ENCODE measurements at regions not wholly inside any gene's neighbourhood (a gene's known extent, or its start where the extent isn't known, plus 50 kb on each side); places are given as distances from the start of the nearest gene placed in this dataset.
A peak's percentile ranks its signal among the peaks of the same experiment; 100 is the strongest.
"Not testable (repeated sequence)": the region's sequence is repeated elsewhere in the genome, so short reads cannot be mapped to it uniquely, and the experiment has no call there.

- no peak overlapping the region for H3K4me3 ChIP-seq
- no peak overlapping the region for H3K27ac ChIP-seq
- no peak for TF ChIP-seq EP300 (IDR thresholded peaks at IDR 0.05)
- H3K36me3 ChIP-seq: no peaks in the 10 kb centered on the region
- no peak for ATAC-seq
- WGBS, 2 donors (ENCODE audit: low coverage in 1 of 2): 41 to 62% methylated on average over 2 of the region's 2 CpGs
- H3K9me3 ChIP-seq: no peaks in the 10 kb centered on the region
- H3K27me3 ChIP-seq: peaks cover 12% of the 10 kb centered on the region
- no peaks in the 10 kb centered on the region for H3K4me1 ChIP-seq
Measured at GRCh38 chr2:66253066-66253465, 181.9 kb upstream of the MEIS1 start.

GRCh38 chr2:66252109-66252508 lies 182.8 kb upstream of the MEIS1 start:
- 76 to 80% methylated on average over 2 to 4 of the region's 5 CpGs for WGBS, 2 donors (ENCODE audit: low coverage in 1 of 2)
- Histone ChIP-seq H3K27me3 (peaks cover 12% of the 10 kb centered on the region), H3K9me3 (no peaks in the 10 kb centered on the region), H3K4me1 (no peaks in the 10 kb centered on the region), H3K4me3 (no peak overlapping the region), H3K27ac (no peak overlapping the region), H3K36me3 (no peaks in the 10 kb centered on the region)
- TF ChIP-seq CTCF (IDR thresholded peaks at IDR 0.05) (no peak), EP300 (IDR thresholded peaks at IDR 0.05) (no peak), POLR2A (IDR thresholded peaks at IDR 0.05) (no peak), POLR2AphosphoS5 (IDR thresholded peaks at IDR 0.05) (no peak)
- ATAC-seq: no peak

GRCh38 chr2:66251573-66251972 lies 183.4 kb upstream of the MEIS1 start:
- Histone ChIP-seq H3K36me3 (no peaks in the 10 kb centered on the region), H3K4me1 (no peaks in the 10 kb centered on the region), H3K27me3 (peaks cover 12% of the 10 kb centered on the region), H3K27ac (no peak overlapping the region), H3K4me3 (no peak overlapping the region), H3K9me3 (no peaks in the 10 kb centered on the region)
- no peak for ATAC-seq
- no peak for TF ChIP-seq POLR2AphosphoS5 (IDR thresholded peaks at IDR 0.05)
- no peak for TF ChIP-seq CTCF (IDR thresholded peaks at IDR 0.05)
- TF ChIP-seq POLR2A (IDR thresholded peaks at IDR 0.05): no peak
- no peak for TF ChIP-seq EP300 (IDR thresholded peaks at IDR 0.05)

- ATAC-seq, H3K36me3 ChIP-seq, H3K27ac ChIP-seq, H3K4me3 ChIP-seq, H3K4me1 ChIP-seq, H3K9me3 ChIP-seq: not testable (repeated sequence)
- 89% methylated on average over 3 to 4 of the region's 7 CpGs for WGBS, 2 donors (ENCODE audit: low coverage in 1 of 2)
- H3K27me3 ChIP-seq: peaks cover 12% of the 10 kb centered on the region
Measured at GRCh38 chr2:66249089-66249488, 185.8 kb upstream of the MEIS1 start.

GRCh38 chr2:66243809-66244208 lies 191.1 kb upstream of the MEIS1 start:
- not testable (repeated sequence) for H3K27me3 ChIP-seq, ATAC-seq, H3K9me3 ChIP-seq, H3K4me3 ChIP-seq, H3K36me3 ChIP-seq, H3K27ac ChIP-seq
- WGBS, 2 donors (ENCODE audit: low coverage in 1 of 2): 100% methylated on average over 4 of the region's 5 CpGs
- peaks cover 3 to 34% (median 3%) of the 10 kb centered on the region in 3 donors for H3K4me1 ChIP-seq

- not testable (repeated sequence) for H3K36me3 ChIP-seq, H3K4me3 ChIP-seq, H3K27ac ChIP-seq, H3K9me3 ChIP-seq, H3K27me3 ChIP-seq
- peak; percentile 39 for ATAC-seq
- 67 to 83% methylated on average over 1 of the region's 1 CpG for WGBS, 2 donors (ENCODE audit: low coverage in 1 of 2)
- H3K4me1 ChIP-seq: peaks cover 3 to 34% (median 3%) of the 10 kb centered on the region in 3 donors
- peak; percentile 9 for TF ChIP-seq POLR2AphosphoS5 (IDR thresholded peaks at IDR 0.05)
Measured at GRCh38 chr2:66242888-66243287, 192.0 kb upstream of the MEIS1 start.

GRCh38 chr2:66242099-66242789 lies 192.7 kb upstream of the MEIS1 start:
- Histone ChIP-seq H3K36me3 (no peaks in the 10 kb centered on the region), H3K4me1 (peaks cover 3 to 34% (median 3%) of the 10 kb centered on the region in 3 donors), H3K9me3 (no peaks in the 10 kb centered on the region), H3K4me3 (no peak overlapping the region), H3K27ac (no peak overlapping the region), H3K27me3 (no peaks in the 10 kb centered on the region)
- TF ChIP-seq POLR2AphosphoS5 (IDR thresholded peaks at IDR 0.05) (no peak), POLR2A (IDR thresholded peaks at IDR 0.05) (no peak), CTCF (IDR thresholded peaks at IDR 0.05) (no peak)
- no peak for ATAC-seq
- WGBS, 2 donors (ENCODE audit: low coverage in 1 of 2): 90 to 100% methylated on average over 1 of the region's 1 CpG

All from gastroesophageal sphincter (tissue), 4 donors.